BLaER1 treated with 17β-estradiol and CSF1 and Interleukin-3, amounts not matched to agents 10 nM and 100 nM (cell line): ENCODE measurements at regions not wholly inside any gene's neighbourhood (a gene's known extent, or its start where the extent isn't known, plus 50 kb on each side); places are given as distances from the start of the nearest gene placed in this dataset.

Experiments
- H3K27ac ChIP-seq, 11 experiments: shearing (Covaris generic); formaldehyde crosslinking; 2 replicates each; pipeline ENCODE4 v1.8.1; 2022
- H3K27me3 ChIP-seq, 11 experiments: shearing (Covaris generic); formaldehyde crosslinking; 2 replicates each; pipeline ENCODE4 v1.8.1; 2022
- H3K36me3 ChIP-seq, 11 experiments: shearing (Covaris generic); formaldehyde crosslinking; 2 replicates each; pipeline ENCODE4 v1.8.1; 2022
- H3K4me1 ChIP-seq, 10 experiments: shearing (Covaris generic); formaldehyde crosslinking; 2 replicates each; pipeline ENCODE4 v1.8.1; 2022
- H3K4me2 ChIP-seq, 11 experiments: shearing (Covaris generic); formaldehyde crosslinking; 2 replicates each; pipeline ENCODE4 v1.8.1; 2022
- H3K4me3 ChIP-seq, 10 experiments: shearing (Covaris generic); formaldehyde crosslinking; 2 replicates each; pipeline ENCODE4 v1.8.1; 2022
- H3K9ac ChIP-seq, 11 experiments: shearing (Covaris generic); formaldehyde crosslinking; 2 replicates each; pipeline ENCODE4 v1.8.1; 2022
- H3K9me3 ChIP-seq, 11 experiments: shearing (Covaris generic); formaldehyde crosslinking; replicated peaks in 1 of 11; 2 replicates each; pipeline ENCODE4 v1.8.1; 2022
- H4K20me1 ChIP-seq, 11 experiments: shearing (Covaris generic); formaldehyde crosslinking; 2 replicates each; pipeline ENCODE4 v1.8.1; 2022
- Cebpa-rat ChIP-seq, 11 experiments: shearing (Covaris generic); IDR thresholded peaks; 2 replicates each; pipeline ENCODE4 v1.8.1; 2022

DNA sequence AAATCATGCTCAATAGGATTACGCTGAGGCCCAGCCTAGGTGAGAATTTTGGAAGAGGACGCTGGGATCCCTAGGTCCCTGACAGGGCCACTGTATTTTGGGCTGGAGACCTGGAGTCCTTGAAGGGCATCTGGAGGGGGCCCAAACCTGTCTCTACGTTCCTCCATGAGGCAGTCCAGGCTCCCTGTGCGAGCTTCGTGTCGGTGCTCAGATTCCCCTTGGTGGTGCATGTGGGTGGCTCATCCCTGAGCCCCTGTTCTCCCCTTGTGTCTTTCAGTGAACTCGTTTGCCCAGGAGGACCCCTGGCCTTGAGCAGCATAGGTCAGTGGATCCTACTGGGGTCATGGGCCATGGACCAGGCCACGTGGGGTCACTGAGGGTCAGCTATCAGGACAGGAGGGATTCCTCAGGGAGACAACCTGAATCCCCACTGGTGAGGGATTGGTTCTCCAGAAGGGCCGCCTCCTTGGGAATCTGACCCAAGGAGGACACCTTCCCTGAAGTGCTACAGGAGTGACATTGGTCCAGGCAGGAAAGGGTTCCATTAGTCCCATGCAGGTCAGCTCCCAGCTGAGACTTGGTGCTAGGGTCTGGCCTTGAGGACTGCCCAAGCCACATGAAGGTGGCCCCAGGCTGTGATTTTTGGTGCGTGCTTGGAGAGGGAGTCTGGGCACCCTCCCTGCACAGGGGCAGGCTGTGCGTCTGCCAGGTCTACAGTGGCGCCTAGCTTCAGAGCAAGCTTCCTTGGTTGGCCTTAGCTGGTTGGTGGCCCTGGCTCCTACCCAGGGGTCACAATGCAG, 229.8 kb downstream of the SNRPN start:
- peaks cover 80 to 100% (median 98%) of the 10 kb centered on the region in 11 experiments for H3K9me3 ChIP-seq
- no peaks in the 10 kb centered on the region for H3K27me3 ChIP-seq
- no peak overlapping the region for H3K4me3 ChIP-seq
- no peak overlapping the region for H3K9ac ChIP-seq
- no peak overlapping the region for H3K27ac ChIP-seq
- H4K20me1 ChIP-seq: no peaks in the 10 kb centered on the region
- no peak for TF ChIP-seq Cebpa-rat (IDR thresholded peaks at IDR 0.05)
- no peaks in the 10 kb centered on the region for H3K36me3 ChIP-seq
- no peak overlapping the region for H3K4me2 ChIP-seq
- no peaks in the 10 kb centered on the region for H3K4me1 ChIP-seq

DNA sequence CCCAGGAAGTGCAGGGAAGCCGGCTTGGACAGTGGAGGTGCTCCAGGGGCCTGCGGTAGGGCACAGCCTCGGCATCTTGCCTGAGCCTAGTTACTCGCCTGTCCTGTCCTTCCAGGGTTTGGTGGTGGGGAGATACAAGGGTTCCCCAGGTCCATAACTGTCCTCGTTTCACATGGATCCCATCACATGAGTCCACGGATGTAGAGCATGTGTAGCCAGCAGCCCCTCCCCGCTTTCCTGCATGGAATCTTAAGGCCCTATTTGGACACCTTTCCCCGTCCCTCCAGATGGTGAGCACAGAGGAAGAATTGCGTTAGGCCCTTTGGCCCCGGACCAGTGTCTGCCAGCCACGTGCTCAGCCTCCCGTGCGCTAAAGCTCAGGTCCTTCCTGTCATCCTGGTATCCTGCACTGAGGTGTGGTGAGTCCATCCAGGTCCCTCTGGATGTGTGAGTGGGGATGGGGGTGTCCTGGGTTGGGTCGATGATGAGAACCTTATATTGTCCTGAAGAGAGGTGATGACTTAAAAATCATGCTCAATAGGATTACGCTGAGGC, 230.4 kb downstream of the SNRPN start:
- Histone ChIP-seq H3K4me3 (no peak overlapping the region), H3K27ac (no peak overlapping the region), H3K9ac (no peak overlapping the region), H3K27me3 (no peaks in the 10 kb centered on the region), H3K36me3 (no peaks in the 10 kb centered on the region), H4K20me1 (no peaks in the 10 kb centered on the region), H3K4me2 (no peak overlapping the region), H3K9me3 (peaks cover 73 to 100% (median 98%) of the 10 kb centered on the region in 11 experiments), H3K4me1 (no peaks in the 10 kb centered on the region)
- TF ChIP-seq Cebpa-rat (IDR thresholded peaks at IDR 0.05): no peak

DNA sequence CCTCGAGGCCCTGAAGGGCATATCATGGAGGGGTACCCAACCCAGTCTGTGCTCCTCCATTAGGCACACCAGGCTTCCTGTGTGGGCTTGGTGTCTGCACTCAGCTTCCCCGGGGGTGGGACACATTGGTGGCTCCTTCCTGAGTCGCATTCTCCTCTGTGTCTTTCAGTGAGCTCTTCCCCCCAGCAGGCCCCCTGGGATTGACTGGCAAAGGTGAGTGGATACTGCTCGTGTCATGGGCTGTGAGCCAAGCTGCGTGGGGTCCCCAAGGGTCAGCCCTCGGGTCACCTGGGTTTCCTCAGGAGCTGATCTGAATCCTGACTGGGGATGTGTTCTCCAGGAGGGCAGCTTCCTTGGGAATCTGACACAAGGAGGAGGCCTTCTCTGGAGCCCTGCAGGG, 231.0 kb downstream of the SNRPN start:
- H3K27ac ChIP-seq: no peak overlapping the region
- H3K27me3 ChIP-seq: no peaks in the 10 kb centered on the region
- H3K9ac ChIP-seq: no peak overlapping the region
- no peak for TF ChIP-seq Cebpa-rat (IDR thresholded peaks at IDR 0.05)
- no peaks in the 10 kb centered on the region for H4K20me1 ChIP-seq
- no peaks in the 10 kb centered on the region for H3K4me1 ChIP-seq
- peaks cover 72 to 100% (median 98%) of the 10 kb centered on the region in 11 experiments for H3K9me3 ChIP-seq
- H3K4me2 ChIP-seq: no peak overlapping the region
- no peaks in the 10 kb centered on the region for H3K36me3 ChIP-seq
- no peak overlapping the region for H3K4me3 ChIP-seq

DNA sequence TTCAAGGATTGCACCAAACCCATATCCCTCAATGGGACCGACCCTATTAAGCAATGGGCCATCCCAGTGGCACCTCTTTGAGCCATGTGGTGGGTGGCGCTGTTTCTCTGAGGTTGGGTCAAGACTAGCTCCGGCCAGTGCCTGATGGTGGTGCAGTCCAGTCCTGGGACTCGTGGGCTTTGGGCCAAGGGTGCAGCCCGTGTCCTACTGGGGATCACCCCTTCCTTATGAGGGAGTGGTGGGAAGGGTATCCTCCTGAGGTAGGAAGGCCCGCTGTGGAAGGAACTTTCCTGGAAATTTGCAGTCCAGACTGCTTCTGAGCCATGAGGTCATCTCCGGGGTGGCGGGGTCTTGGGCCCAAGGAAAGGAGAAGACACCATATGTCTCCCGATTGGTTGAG, 231.6 kb downstream of the SNRPN start:
- no peaks in the 10 kb centered on the region for H3K27me3 ChIP-seq
- no peak overlapping the region for H3K27ac ChIP-seq
- H4K20me1 ChIP-seq: no peaks in the 10 kb centered on the region
- H3K4me1 ChIP-seq: no peaks in the 10 kb centered on the region
- H3K4me2 ChIP-seq: no peak overlapping the region
- peaks cover 71 to 100% (median 98%) of the 10 kb centered on the region in 11 experiments for H3K9me3 ChIP-seq
- H3K9ac ChIP-seq: no peak overlapping the region
- TF ChIP-seq Cebpa-rat (IDR thresholded peaks at IDR 0.05): no peak
- H3K36me3 ChIP-seq: no peaks in the 10 kb centered on the region
- H3K4me3 ChIP-seq: no peak overlapping the region

DNA sequence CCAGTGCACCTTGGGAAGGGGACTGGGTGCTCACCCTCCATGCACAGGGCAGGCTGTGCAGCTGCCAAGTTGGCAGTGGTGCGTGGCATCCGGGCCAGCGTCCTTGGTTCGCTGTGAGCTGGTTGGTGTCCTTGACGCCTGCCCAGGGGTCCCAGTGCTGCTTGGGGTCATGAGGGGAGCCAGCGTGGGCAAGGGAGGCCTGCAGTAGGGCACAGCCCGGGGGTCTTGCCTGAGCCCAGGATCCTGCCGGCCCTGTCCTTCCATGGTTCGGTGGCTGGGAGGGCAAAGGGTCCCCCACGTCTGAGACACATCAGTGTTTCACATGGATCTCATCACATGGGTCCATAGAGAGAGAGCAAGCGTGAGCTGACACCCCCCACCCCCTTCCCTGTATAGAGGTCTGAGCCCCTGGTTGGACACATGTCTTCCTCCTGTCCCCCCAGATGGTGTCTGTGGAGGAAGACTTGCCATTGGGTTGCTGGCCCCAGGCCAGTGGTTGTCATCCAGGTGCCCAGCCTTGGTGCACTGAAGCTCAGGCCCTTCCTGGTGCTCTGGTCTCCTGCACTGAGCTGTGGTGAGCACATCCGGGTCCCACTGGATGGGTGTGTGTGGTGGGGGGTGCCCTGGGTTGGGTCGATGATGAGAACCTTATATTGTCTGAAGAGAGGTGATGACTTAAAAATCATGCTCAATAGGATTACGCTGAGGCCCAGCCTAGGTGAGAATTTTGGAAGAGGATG, 232.3 kb downstream of the SNRPN start:
- H3K4me3 ChIP-seq: no peak overlapping the region
- H3K27ac ChIP-seq: no peak overlapping the region
- H3K4me2 ChIP-seq: no peak overlapping the region
- H3K9ac ChIP-seq: no peak overlapping the region
- H3K36me3 ChIP-seq: no peaks in the 10 kb centered on the region
- no peak for TF ChIP-seq Cebpa-rat (IDR thresholded peaks at IDR 0.05)
- no peaks in the 10 kb centered on the region for H3K27me3 ChIP-seq
- H3K9me3 ChIP-seq: peaks cover 71 to 100% (median 98%) of the 10 kb centered on the region in 11 experiments
- H4K20me1 ChIP-seq: no peaks in the 10 kb centered on the region
- H3K4me1 ChIP-seq: no peaks in the 10 kb centered on the region

DNA sequence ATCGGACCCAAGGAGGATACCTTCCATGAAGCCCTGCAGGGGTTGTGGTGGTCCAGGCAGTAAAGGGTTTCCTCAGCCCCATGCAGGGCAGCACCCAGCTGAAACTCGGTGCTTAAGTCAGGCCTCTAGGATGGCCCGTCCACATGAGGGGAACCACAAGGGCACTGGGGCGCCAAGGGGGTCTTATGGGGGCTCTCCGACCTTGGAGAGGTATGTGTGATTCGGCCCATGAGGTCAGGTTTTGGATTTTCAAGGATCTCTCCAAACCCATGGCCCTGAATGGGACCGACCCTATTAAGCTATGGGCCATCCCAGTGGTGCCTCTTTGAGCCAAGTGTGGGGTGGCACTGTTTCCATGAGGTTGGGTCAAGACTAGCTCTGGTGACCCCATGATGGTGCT, 233.3 kb downstream of the SNRPN start:
- Histone ChIP-seq H4K20me1 (no peaks in the 10 kb centered on the region), H3K4me3 (no peak overlapping the region), H3K27ac (no peak overlapping the region), H3K27me3 (no peaks in the 10 kb centered on the region), H3K9me3 (peaks cover 70 to 100% (median 98%) of the 10 kb centered on the region in 11 experiments), H3K4me1 (no peaks in the 10 kb centered on the region), H3K36me3 (no peaks in the 10 kb centered on the region), H3K9ac (no peak overlapping the region), H3K4me2 (no peak overlapping the region)
- no peak for TF ChIP-seq Cebpa-rat (IDR thresholded peaks at IDR 0.05)

DNA sequence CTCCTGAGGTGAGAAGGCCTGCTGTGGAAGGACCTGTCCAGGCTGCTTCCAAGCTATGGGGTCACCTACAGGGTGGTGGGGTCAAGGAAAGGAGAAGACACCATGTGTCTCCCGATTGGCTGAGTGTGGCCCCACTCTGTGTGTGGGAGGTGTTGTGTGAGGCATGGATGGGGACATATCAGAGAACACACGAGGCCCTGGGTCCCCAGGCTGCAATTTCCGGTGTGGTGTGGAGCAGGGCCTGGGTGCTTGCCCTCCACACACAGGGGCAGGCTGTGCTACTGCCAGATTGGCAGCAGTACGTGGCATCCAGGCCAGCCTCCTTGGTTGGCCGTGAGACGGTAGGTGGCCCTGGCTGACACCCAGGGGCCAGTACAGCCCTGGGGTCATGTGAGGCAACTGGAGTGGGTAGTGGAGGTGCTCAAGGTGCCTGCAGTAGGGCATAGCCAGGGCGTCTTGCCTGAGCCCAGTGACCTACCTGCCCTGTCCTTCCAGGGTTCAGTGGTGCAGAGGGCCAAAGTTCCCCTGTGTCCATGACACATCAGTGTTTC, 233.8 kb downstream of the SNRPN start:
- H3K4me2 ChIP-seq: no peak overlapping the region
- H4K20me1 ChIP-seq: no peaks in the 10 kb centered on the region
- no peaks in the 10 kb centered on the region for H3K27me3 ChIP-seq
- peaks cover 70 to 100% (median 98%) of the 10 kb centered on the region in 11 experiments for H3K9me3 ChIP-seq
- H3K36me3 ChIP-seq: no peaks in the 10 kb centered on the region
- no peak overlapping the region for H3K27ac ChIP-seq
- TF ChIP-seq Cebpa-rat (IDR thresholded peaks at IDR 0.05): no peak
- H3K4me3 ChIP-seq: no peak overlapping the region
- no peaks in the 10 kb centered on the region for H3K4me1 ChIP-seq
- no peak overlapping the region for H3K9ac ChIP-seq

DNA sequence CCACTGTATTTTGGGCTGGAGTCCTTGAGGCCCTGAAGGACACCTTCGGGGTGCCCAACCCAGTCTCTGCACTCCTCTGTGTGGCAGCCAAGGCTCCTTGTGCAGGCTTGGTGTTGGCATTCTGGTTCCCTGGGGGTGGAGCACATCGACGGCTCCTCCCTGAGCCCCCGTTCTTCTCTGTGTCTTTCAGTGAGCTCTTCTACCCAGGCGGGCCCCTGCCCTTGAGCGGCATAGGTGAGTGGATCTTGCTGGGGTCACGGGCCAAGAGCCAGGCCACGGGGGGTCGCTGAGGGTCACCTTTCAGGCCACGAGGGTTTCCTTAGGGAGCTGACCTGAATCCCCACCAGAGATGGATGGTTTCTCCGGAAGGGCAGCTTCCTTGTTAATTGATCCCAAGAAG, 234.8 kb downstream of the SNRPN start:
- no peak for TF ChIP-seq Cebpa-rat (IDR thresholded peaks at IDR 0.05)
- Histone ChIP-seq H3K4me2 (no peak overlapping the region), H3K27ac (no peak overlapping the region), H3K4me3 (no peak overlapping the region), H3K36me3 (no peaks in the 10 kb centered on the region), H3K4me1 (no peaks in the 10 kb centered on the region), H3K9ac (no peak overlapping the region), H3K9me3 (peaks cover 71 to 100% (median 98%) of the 10 kb centered on the region in 11 experiments), H3K27me3 (no peaks in the 10 kb centered on the region), H4K20me1 (no peaks in the 10 kb centered on the region)

DNA sequence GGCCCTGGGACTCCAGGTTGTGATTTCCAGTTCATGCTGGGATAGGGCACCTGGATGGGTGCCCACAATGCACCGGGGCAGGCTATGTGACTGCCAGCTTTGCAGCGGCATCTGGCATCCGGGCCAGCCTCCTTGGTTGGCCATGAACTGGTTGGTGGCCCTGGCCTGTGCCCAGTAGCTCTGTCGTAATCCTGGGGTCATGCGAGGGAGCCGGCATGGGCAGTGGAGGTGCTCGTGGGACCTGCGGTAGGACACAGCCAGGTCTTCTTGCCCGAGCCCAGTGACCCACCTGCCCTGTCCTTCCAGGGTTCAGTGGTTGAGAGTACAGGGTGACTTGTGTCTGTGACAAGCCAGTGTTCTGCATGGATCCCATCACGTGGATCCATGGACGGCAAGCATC, 237.9 kb downstream of the SNRPN start:
- no peaks in the 10 kb centered on the region for H3K27me3 ChIP-seq
- no peak overlapping the region for H3K9ac ChIP-seq
- H4K20me1 ChIP-seq: no peaks in the 10 kb centered on the region
- H3K36me3 ChIP-seq: no peaks in the 10 kb centered on the region
- no peak for TF ChIP-seq Cebpa-rat (IDR thresholded peaks at IDR 0.05)
- H3K27ac ChIP-seq: no peak overlapping the region
- H3K9me3 ChIP-seq: peaks cover 79 to 100% (median 98%) of the 10 kb centered on the region in 11 experiments
- H3K4me2 ChIP-seq: no peak overlapping the region
- H3K4me3 ChIP-seq: no peak overlapping the region
- no peaks in the 10 kb centered on the region for H3K4me1 ChIP-seq
